Thoracic aorta (tissue), 2 donors: ENCODE measurements at regions not wholly inside any gene's neighbourhood (a gene's known extent, or its start where the extent isn't known, plus 50 kb on each side); places are given as distances from the start of the nearest gene placed in this dataset.

Experiments
- ATAC-seq: fragments of 150-250 bp; one replicate; pipeline ENCODE4 v1.8.0; 2017; ENCODE audit warnings: low read depth; ENCODE audit not compliant: insufficient number of reproducible peaks, low FRiP score
- DNase-seq: peaks from one replicate; pipeline ENCODE4 v3.0.0-alpha.2; 2020; ENCODE audit warnings: low spot score
- H3K27ac ChIP-seq, 2 donors: fragments of 200-600 bp; sonication (generic); 1 replicate in 1 of 2; 2 replicates in 1 of 2; pipeline ENCODE4 v1.5.1; 2016; ENCODE audit warnings: mild to moderate bottlenecking in 2 of 2, moderate library complexity in 2 of 2
- H3K27me3 ChIP-seq: fragments of 200-600 bp; sonication (generic); replicated peaks from 2 replicates; pipeline ENCODE4 v1.6.0; 2016; ENCODE audit warnings: mild to moderate bottlenecking; ENCODE audit not compliant: insufficient read depth
- H3K36me3 ChIP-seq: fragments of 200-600 bp; sonication (generic); one replicate; pipeline ENCODE4 v1.5.1; 2016
- H3K4me1 ChIP-seq, 2 donors: fragments of 200-600 bp; sonication (generic); 1 replicate in 1 of 2; 2 replicates in 1 of 2; pipeline versions ENCODE4 v1.5.1 to v1.6.0; 2016; ENCODE audit warnings: low read depth in 2 of 2, mild to moderate bottlenecking in 1 of 2; ENCODE audit not compliant: control insufficient read depth in 1 of 2
- H3K4me3 ChIP-seq: fragments of 200-600 bp; sonication (generic); 2 replicates; pipeline ENCODE4 v1.5.1; 2016; ENCODE audit warnings: mild to moderate bottlenecking
- H3K9me3 ChIP-seq: fragments of 200-600 bp; sonication (generic); 2 replicates; pipeline ENCODE4 v1.5.1; 2016
- TF ChIP-seq, protein P1 (sequence below): fragments of 200-600 bp; sonication (generic); IDR thresholded peaks from one replicate; pipeline ENCODE4 v1.5.1; 2019; ENCODE audit warnings: antibody characterized with exemption

DNA sequence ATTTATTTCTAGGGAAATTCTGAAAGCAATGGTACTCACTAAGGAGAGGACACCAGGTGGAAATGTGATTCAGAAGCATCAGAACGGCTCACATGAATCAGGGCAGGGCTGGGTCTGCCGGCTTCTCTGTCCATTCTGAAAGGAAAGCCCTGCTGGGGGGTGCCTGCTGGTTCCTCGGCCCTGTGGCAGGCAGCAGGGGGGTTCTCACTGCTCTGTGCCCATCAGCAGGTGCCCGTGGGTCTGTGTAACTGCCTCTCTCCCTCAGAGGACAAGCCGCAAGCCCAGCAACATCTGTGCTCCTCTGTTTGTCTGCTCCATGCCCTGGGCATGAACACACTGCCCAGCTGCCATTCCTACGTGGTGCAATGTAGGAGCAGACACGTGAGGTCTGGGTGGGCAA lies 74.9 kb upstream of the ZNF423 start:
- no peaks in the 10 kb centered on the region for H3K9me3 ChIP-seq
- DNase-seq (no peak), ATAC-seq (no peak)
- H3K4me1 ChIP-seq: no peaks in the 10 kb centered on the region
- TF ChIP-seq, protein P1, sequence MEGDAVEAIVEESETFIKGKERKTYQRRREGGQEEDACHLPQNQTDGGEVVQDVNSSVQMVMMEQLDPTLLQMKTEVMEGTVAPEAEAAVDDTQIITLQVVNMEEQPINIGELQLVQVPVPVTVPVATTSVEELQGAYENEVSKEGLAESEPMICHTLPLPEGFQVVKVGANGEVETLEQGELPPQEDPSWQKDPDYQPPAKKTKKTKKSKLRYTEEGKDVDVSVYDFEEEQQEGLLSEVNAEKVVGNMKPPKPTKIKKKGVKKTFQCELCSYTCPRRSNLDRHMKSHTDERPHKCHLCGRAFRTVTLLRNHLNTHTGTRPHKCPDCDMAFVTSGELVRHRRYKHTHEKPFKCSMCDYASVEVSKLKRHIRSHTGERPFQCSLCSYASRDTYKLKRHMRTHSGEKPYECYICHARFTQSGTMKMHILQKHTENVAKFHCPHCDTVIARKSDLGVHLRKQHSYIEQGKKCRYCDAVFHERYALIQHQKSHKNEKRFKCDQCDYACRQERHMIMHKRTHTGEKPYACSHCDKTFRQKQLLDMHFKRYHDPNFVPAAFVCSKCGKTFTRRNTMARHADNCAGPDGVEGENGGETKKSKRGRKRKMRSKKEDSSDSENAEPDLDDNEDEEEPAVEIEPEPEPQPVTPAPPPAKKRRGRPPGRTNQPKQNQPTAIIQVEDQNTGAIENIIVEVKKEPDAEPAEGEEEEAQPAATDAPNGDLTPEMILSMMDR: no peak
- no peaks in the 10 kb centered on the region for H3K36me3 ChIP-seq
- H3K27ac ChIP-seq: no peak overlapping the region
- H3K27me3 ChIP-seq: no peaks in the 10 kb centered on the region
- no peak overlapping the region for H3K4me3 ChIP-seq

DNA sequence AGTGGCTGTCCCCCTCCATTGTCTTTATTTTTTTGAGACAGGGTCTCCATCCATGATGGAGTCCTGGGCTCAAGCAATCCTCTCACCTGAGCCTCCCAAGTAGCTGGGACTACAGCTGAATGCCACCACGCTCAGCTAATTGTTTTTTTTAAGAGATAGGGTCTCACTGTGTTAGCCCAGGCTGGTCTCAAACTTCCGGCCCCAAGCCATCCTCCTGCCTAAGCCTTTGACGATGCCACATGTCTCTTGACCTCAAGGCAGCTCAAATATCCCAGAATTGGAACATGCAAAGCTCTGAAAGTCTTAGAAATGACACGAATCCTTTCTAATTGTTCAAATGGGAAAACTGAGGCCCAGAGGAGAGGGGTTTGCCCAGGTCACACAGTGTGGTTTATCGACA lies 75.4 kb upstream of the ZNF423 start:
- ATAC-seq (no peak), DNase-seq (no peak)
- H3K36me3 ChIP-seq: no peaks in the 10 kb centered on the region
- TF ChIP-seq, protein P1: no peak
- no peaks in the 10 kb centered on the region for H3K4me1 ChIP-seq
- no peaks in the 10 kb centered on the region for H3K27me3 ChIP-seq
- H3K4me3 ChIP-seq: no peak overlapping the region
- H3K27ac ChIP-seq: no peak overlapping the region
- no peaks in the 10 kb centered on the region for H3K9me3 ChIP-seq

DNA sequence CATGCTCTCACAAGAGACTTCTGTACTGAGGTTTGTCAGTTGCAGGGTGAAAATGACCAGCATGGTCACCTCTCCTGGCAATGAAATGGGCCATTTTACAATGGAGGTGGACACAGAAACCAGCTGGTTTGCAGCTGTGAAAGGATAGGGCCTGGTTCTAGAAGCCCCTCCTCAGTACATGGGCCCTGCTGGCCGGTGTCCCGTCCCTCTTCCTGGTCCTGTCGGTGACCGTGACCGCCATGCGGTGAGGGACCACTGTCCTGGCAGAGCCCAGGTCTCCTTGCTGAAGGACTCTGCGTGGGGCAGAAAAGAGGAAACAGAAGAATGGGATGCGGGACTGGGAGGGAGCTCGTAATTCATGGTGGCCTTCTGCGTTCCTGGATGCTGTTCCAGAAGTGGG lies 76.0 kb upstream of the ZNF423 start:
- Histone ChIP-seq H3K27me3 (no peaks in the 10 kb centered on the region), H3K9me3 (no peaks in the 10 kb centered on the region), H3K4me3 (no peak overlapping the region), H3K4me1 (no peaks in the 10 kb centered on the region), H3K36me3 (no peaks in the 10 kb centered on the region), H3K27ac (no peak overlapping the region)
- no peak for DNase-seq
- TF ChIP-seq, protein P1: no peak
- no peak for ATAC-seq

DNA sequence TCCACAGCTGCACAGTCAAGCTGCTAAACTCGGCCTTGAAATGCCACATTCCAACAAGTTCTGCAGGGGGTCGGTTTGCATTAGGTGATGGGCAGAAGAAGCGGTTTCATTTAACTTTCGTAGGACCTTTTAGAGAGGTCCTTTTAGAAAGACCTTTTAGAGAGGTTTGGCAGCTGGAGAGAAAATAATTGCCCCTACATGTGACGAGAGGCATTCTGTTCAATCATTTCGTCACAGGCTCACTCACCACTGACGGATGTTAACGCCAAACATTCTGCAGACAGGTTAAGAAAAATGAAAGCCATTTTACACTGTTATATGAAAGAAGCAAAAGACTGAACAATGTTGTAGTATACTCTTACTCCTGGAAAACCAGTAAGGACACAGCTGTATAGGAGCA lies 76.5 kb upstream of the ZNF423 start:
- Histone ChIP-seq H3K4me1 (no peaks in the 10 kb centered on the region), H3K27me3 (no peaks in the 10 kb centered on the region), H3K36me3 (no peaks in the 10 kb centered on the region), H3K27ac (no peak overlapping the region), H3K4me3 (no peak overlapping the region), H3K9me3 (no peaks in the 10 kb centered on the region)
- DNase-seq: no peak
- TF ChIP-seq, protein P1: no peak
- no peak for ATAC-seq

DNA sequence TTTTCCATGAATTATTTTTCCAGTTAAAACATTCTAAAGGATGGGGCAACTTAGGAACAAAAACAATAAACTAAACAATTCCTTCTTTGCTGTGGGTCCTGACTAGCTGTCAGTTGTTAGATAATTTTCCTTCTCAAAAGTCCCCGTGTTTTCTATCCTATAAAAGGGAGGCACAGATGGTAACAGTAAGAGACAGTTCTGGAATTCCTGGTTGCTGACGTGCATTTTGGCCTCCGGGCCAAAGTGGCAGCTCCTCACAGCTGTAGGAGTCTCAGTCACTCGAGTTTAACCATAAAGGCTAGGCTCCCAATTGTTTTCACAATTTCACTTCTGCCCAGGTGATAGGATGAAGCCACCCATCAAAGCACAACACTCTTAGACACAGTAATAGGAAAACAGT lies 77.0 kb upstream of the ZNF423 start:
- TF ChIP-seq, protein P1: no peak
- Histone ChIP-seq H3K9me3 (no peaks in the 10 kb centered on the region), H3K36me3 (no peaks in the 10 kb centered on the region), H3K27me3 (no peaks in the 10 kb centered on the region), H3K4me3 (no peak overlapping the region), H3K4me1 (no peaks in the 10 kb centered on the region), H3K27ac (no peak overlapping the region)
- DNase-seq (no peak), ATAC-seq (no peak)
